ENCODE measurements at regions not wholly inside any gene's neighbourhood (a gene's known extent, or its start where the extent isn't known, plus 50 kb on each side); places are given as distances from the start of the nearest gene placed in this dataset.

DNA sequence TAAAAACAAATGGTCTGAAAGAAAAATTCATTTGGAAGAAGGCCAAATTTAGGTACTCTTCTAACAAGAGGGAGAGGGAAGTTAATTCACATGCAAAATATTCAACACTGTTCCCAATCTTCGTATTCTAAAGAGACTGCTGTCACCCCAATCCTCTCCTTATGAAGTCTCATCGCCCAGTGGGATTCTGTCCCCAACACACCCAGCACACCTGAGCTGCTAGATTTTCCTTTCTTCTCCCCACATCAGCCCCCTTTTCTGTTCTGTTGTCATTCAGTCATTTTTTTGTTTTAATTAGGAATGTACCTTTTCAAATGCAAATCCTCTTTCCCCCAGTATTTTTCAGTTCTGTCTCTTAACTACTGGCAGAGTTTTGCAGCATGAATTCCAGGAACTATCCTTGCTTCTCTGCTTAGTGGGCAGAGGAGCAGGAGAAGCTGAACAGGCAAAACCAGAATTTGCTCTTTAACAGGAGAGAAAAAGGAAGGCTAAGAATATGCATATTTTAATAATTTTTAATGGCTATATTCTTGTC is 366.9 kb downstream of the MAN2A1 start:
- Histone ChIP-seq H3K27ac (no peak overlapping the region), H3K4me2 (no peak overlapping the region), H4K20me1 (ENCODE audit: low read depth) (no peaks in the 10 kb centered on the region), H3K79me2 (ENCODE audit: low read depth) (no peaks in the 10 kb centered on the region), H3F3A (ENCODE audit: low read depth) (no peaks in the 10 kb centered on the region), H3K27me3 (no peaks in the 10 kb centered on the region), H3K9me3 (ENCODE audit: low read depth) (no peaks in the 10 kb centered on the region), H3K4me1 (peaks cover 5% of the 10 kb centered on the region), H3K36me3 (no peaks in the 10 kb centered on the region), H2AFZ (replicated peaks) (no peak overlapping the region), H3K9ac (no peak overlapping the region), H3K4me3 (no peak overlapping the region)
- no peaks in the 10 kb centered on the region for H3K36me3 Mint-ChIP-seq
- H3K27me3 Mint-ChIP-seq (ENCODE audit: insufficient read depth, low read depth): no peaks in the 10 kb centered on the region
- H3K4me3 Mint-ChIP-seq: no peak overlapping the region
- no peak for DNase-seq (ENCODE audit: low spot score)
- no peak for TF ChIP-seq CTCF (IDR thresholded peaks at IDR 0.05)
- TF ChIP-seq EZH2 (IDR thresholded peaks at IDR 0.05): no peak
- no peak for TF ChIP-seq EZH2phosphoT487 (IDR thresholded peaks at IDR 0.05)
- H3K4me1 Mint-ChIP-seq: peaks cover 23% of the 10 kb centered on the region
- no peaks in the 10 kb centered on the region for H3K9me3 Mint-ChIP-seq
- H3K27ac Mint-ChIP-seq: no peak overlapping the region

GRCh38 chr5:110058175-110058574 is 368.4 kb downstream of the MAN2A1 start:
- Histone ChIP-seq H3K79me2 (ENCODE audit: low read depth) (no peaks in the 10 kb centered on the region), H3K9me3 (ENCODE audit: low read depth) (no peaks in the 10 kb centered on the region), H4K20me1 (ENCODE audit: low read depth) (no peaks in the 10 kb centered on the region), H3K4me2 (no peak overlapping the region), H3K4me3 (no peak overlapping the region), H3F3A (ENCODE audit: low read depth) (no peaks in the 10 kb centered on the region), H3K9ac (no peak overlapping the region), H3K4me1 (peaks cover 5% of the 10 kb centered on the region), H3K27ac (no peak overlapping the region), H3K27me3 (no peaks in the 10 kb centered on the region), H2AFZ (replicated peaks) (no peak overlapping the region), H3K36me3 (no peaks in the 10 kb centered on the region)
- TF ChIP-seq CTCF (IDR thresholded peaks at IDR 0.05) (no peak), EZH2phosphoT487 (IDR thresholded peaks at IDR 0.05) (no peak), EZH2 (IDR thresholded peaks at IDR 0.05) (no peak)
- Mint-ChIP-seq H3K36me3 (no peaks in the 10 kb centered on the region), H3K4me3 (no peak overlapping the region), H3K9me3 (no peaks in the 10 kb centered on the region), H3K27ac (no peak overlapping the region), H3K27me3 (ENCODE audit: insufficient read depth, low read depth) (no peaks in the 10 kb centered on the region), H3K4me1 (peaks cover 23% of the 10 kb centered on the region)
- no peak for DNase-seq (ENCODE audit: low spot score)

- H3K79me2 ChIP-seq (ENCODE audit: low read depth): no peaks in the 10 kb centered on the region
- no peaks in the 10 kb centered on the region for H3K27me3 ChIP-seq
- Mint-ChIP-seq H3K27ac (no peak overlapping the region), H3K4me1 (no peaks in the 10 kb centered on the region), H3K9me3 (peaks cover 2% of the 10 kb centered on the region), H3K36me3 (no peaks in the 10 kb centered on the region), H3K27me3 (ENCODE audit: insufficient read depth, low read depth) (no peaks in the 10 kb centered on the region), H3K4me3 (no peak overlapping the region)
- no peak overlapping the region for H3K9ac ChIP-seq
- H3K9me3 ChIP-seq (ENCODE audit: low read depth): no peaks in the 10 kb centered on the region
- H3K4me3 ChIP-seq: no peak overlapping the region
- H3K27ac ChIP-seq: no peak overlapping the region
- no peaks in the 10 kb centered on the region for H3F3A ChIP-seq (ENCODE audit: low read depth)
- H3K4me1 ChIP-seq: no peaks in the 10 kb centered on the region
- no peaks in the 10 kb centered on the region for H4K20me1 ChIP-seq (ENCODE audit: low read depth)
- H3K36me3 ChIP-seq: no peaks in the 10 kb centered on the region
- DNase-seq (ENCODE audit: low spot score): no peak
- H2AFZ ChIP-seq (replicated peaks): no peak overlapping the region
- no peak overlapping the region for H3K4me2 ChIP-seq
- no peak for TF ChIP-seq EZH2 (IDR thresholded peaks at IDR 0.05)
- no peak for TF ChIP-seq EZH2phosphoT487 (IDR thresholded peaks at IDR 0.05)
- TF ChIP-seq CTCF (IDR thresholded peaks at IDR 0.05): no peak
Measured at GRCh38 chr5:110062246-110062645, 372.5 kb downstream of the MAN2A1 start.

Measured in neural progenitor cell (in vitro differentiated cells).